Osteocyte (in vitro differentiated cells): ENCODE measurements at regions not wholly inside any gene's neighbourhood (a gene's known extent, or its start where the extent isn't known, plus 50 kb on each side); places are given as distances from the start of the nearest gene placed in this dataset.

Experiments used
- DNase-seq: peaks from one replicate; pipeline ENCODE4 v3.0.0; 2021; ENCODE audit warnings: mixed read lengths; ENCODE audit not compliant: unreplicated experiment; ENCODE audit errors: extremely low spot score
- H3K27ac Mint-ChIP-seq: one replicate; pipeline ENCODE4 v1.8.0; 2021; ENCODE audit warnings: mild to moderate bottlenecking, mixed read lengths; ENCODE audit not compliant: unreplicated experiment
- H3K27me3 Mint-ChIP-seq: one replicate; pipeline ENCODE4 v1.8.0; 2021; ENCODE audit warnings: mixed read lengths; ENCODE audit not compliant: unreplicated experiment
- H3K36me3 Mint-ChIP-seq: one replicate; pipeline ENCODE4 v1.8.0; 2021; ENCODE audit warnings: mixed read lengths; ENCODE audit not compliant: unreplicated experiment
- H3K4me1 Mint-ChIP-seq: one replicate; pipeline ENCODE4 v1.8.0; 2021; ENCODE audit warnings: mixed read lengths; ENCODE audit not compliant: unreplicated experiment
- H3K4me3 Mint-ChIP-seq: one replicate; pipeline ENCODE4 v1.8.0; 2021; ENCODE audit warnings: mild to moderate bottlenecking, moderate library complexity, mixed read lengths; ENCODE audit not compliant: unreplicated experiment
- H3K9me3 Mint-ChIP-seq: one replicate; pipeline ENCODE4 v1.8.0; 2021; ENCODE audit warnings: mixed read lengths; ENCODE audit not compliant: unreplicated experiment
- CTCF ChIP-seq: fragments of 200-600 bp; sonication (generic); IDR thresholded peaks from 2 replicates; pipeline ENCODE4 v1.5.0; 2021; ENCODE audit warnings: antibody characterized with exemption, mild to moderate bottlenecking, moderate library complexity

GRCh38 chr13:95470574-95471366 lies 81.8 kb upstream of the CLDN10 start:
- H3K4me3 Mint-ChIP-seq, result no peak overlapping the region
- no peaks in the 10 kb centered on the region for H3K9me3 Mint-ChIP-seq
- no peaks in the 10 kb centered on the region for H3K36me3 Mint-ChIP-seq
- no peaks in the 10 kb centered on the region for H3K4me1 Mint-ChIP-seq
- no peak overlapping the region for H3K27ac Mint-ChIP-seq
- peaks cover 20% of the 10 kb centered on the region for H3K27me3 Mint-ChIP-seq
- TF ChIP-seq CTCF, result no peak
- no peak for DNase-seq

- H3K9me3 Mint-ChIP-seq, result no peaks in the 10 kb centered on the region
- peaks cover 27% of the 10 kb centered on the region for H3K27me3 Mint-ChIP-seq
- no peak for DNase-seq
- H3K4me1 Mint-ChIP-seq, result no peaks in the 10 kb centered on the region
- no peak overlapping the region for H3K27ac Mint-ChIP-seq
- no peaks in the 10 kb centered on the region for H3K36me3 Mint-ChIP-seq
- no peak for TF ChIP-seq CTCF
- no peak overlapping the region for H3K4me3 Mint-ChIP-seq
Measured at GRCh38 chr13:95471960-95472359, 80.6 kb upstream of the CLDN10 start.

- no peak for DNase-seq
- H3K36me3 Mint-ChIP-seq, result no peaks in the 10 kb centered on the region
- H3K27ac Mint-ChIP-seq, result no peak overlapping the region
- no peak for TF ChIP-seq CTCF
- peaks cover 2% of the 10 kb centered on the region for H3K4me1 Mint-ChIP-seq
- peaks cover 29% of the 10 kb centered on the region for H3K27me3 Mint-ChIP-seq
- no peaks in the 10 kb centered on the region for H3K9me3 Mint-ChIP-seq
- H3K4me3 Mint-ChIP-seq, result no peak overlapping the region
Measured at GRCh38 chr13:95474992-95475391, 77.5 kb upstream of the CLDN10 start.

- peaks cover 19% of the 10 kb centered on the region for H3K27me3 Mint-ChIP-seq
- no peak overlapping the region for H3K4me3 Mint-ChIP-seq
- no peak for TF ChIP-seq CTCF
- H3K9me3 Mint-ChIP-seq, result no peaks in the 10 kb centered on the region
- no peaks in the 10 kb centered on the region for H3K36me3 Mint-ChIP-seq
- H3K27ac Mint-ChIP-seq, result no peak overlapping the region
- DNase-seq, result no peak
- peaks cover 4% of the 10 kb centered on the region for H3K4me1 Mint-ChIP-seq
Measured at GRCh38 chr13:95477187-95477586, 75.3 kb upstream of the CLDN10 start.

GRCh38 chr13:95479731-95480130 lies 72.8 kb upstream of the CLDN10 start:
- Mint-ChIP-seq H3K9me3 (no peaks in the 10 kb centered on the region), H3K36me3 (no peaks in the 10 kb centered on the region), H3K4me3 (no peak overlapping the region), H3K27me3 (peaks cover 13% of the 10 kb centered on the region), H3K27ac (no peak overlapping the region), H3K4me1 (peaks cover 4% of the 10 kb centered on the region)
- DNase-seq, result no peak
- no peak for TF ChIP-seq CTCF
